ENCODE measurements at regions not wholly inside any gene's neighbourhood (a gene's known extent, or its start where the extent isn't known, plus 50 kb on each side); places are given as distances from the start of the nearest gene placed in this dataset.

- no peaks in the 10 kb centered on the region for H3K36me3 ChIP-seq (ENCODE audit: control insufficient read depth, insufficient read depth, low read length)
- no peak overlapping the region for H3K4me3 ChIP-seq (ENCODE audit: extremely low read depth, insufficient read depth, low read length, poor library complexity, severe bottlenecking)
- H3K4me1 ChIP-seq (ENCODE audit: control insufficient read depth, insufficient read depth, low read length, poor library complexity, severe bottlenecking): peaks cover 15% of the 10 kb centered on the region
- H3K27ac ChIP-seq (ENCODE audit: low read depth, low read length, severe bottlenecking): no peak overlapping the region
- whole genome bisulfite sequencing, 2 experiments (ENCODE audit: insufficient coverage in 2 of 2): 89% methylated on average over 6 of the region's 6 CpGs
- no peaks in the 10 kb centered on the region for H3K9me3 ChIP-seq (ENCODE audit: control insufficient read depth, low read length)
These were observed 60.3 kb downstream of the AVPR1A start for GRCh38 chr12:63090716-63091115.

GRCh38 chr12:63086149-63086915 is 64.7 kb downstream of the AVPR1A start:
- H3K4me1 ChIP-seq (ENCODE audit: control insufficient read depth, insufficient read depth, low read length, poor library complexity, severe bottlenecking): peaks cover 8% of the 10 kb centered on the region
- no peaks in the 10 kb centered on the region for H3K9me3 ChIP-seq (ENCODE audit: control insufficient read depth, low read length)
- H3K4me3 ChIP-seq (ENCODE audit: extremely low read depth, insufficient read depth, low read length, poor library complexity, severe bottlenecking): no peak overlapping the region
- H3K27ac ChIP-seq (ENCODE audit: low read depth, low read length, severe bottlenecking): no peak overlapping the region
- 97 to 100% methylated on average over 3 to 4 of the region's 7 CpGs for WGBS, 2 experiments (ENCODE audit: insufficient coverage in 2 of 2)
- no peaks in the 10 kb centered on the region for H3K36me3 ChIP-seq (ENCODE audit: control insufficient read depth, insufficient read depth, low read length)

GRCh38 chr12:63085120-63085519 is 65.9 kb downstream of the AVPR1A start:
- Histone ChIP-seq H3K36me3 (ENCODE audit: control insufficient read depth, insufficient read depth, low read length) (no peaks in the 10 kb centered on the region), H3K27ac (ENCODE audit: low read depth, low read length, severe bottlenecking) (no peak overlapping the region), H3K9me3 (ENCODE audit: control insufficient read depth, low read length) (no peaks in the 10 kb centered on the region), H3K4me3 (ENCODE audit: extremely low read depth, insufficient read depth, low read length, poor library complexity, severe bottlenecking) (no peak overlapping the region), H3K4me1 (ENCODE audit: control insufficient read depth, insufficient read depth, low read length, poor library complexity, severe bottlenecking) (peaks cover 8% of the 10 kb centered on the region)
- WGBS, 2 experiments (ENCODE audit: insufficient coverage in 2 of 2): 44 to 52% methylated on average over 1 to 2 of the region's 4 CpGs

GRCh38 chr12:63084501-63084900 is 66.5 kb downstream of the AVPR1A start:
- H3K36me3 ChIP-seq (ENCODE audit: control insufficient read depth, insufficient read depth, low read length): no peaks in the 10 kb centered on the region
- H3K9me3 ChIP-seq (ENCODE audit: control insufficient read depth, low read length): no peaks in the 10 kb centered on the region
- H3K27ac ChIP-seq (ENCODE audit: low read depth, low read length, severe bottlenecking): no peak overlapping the region
- H3K4me1 ChIP-seq (ENCODE audit: control insufficient read depth, insufficient read depth, low read length, poor library complexity, severe bottlenecking): peaks cover 8% of the 10 kb centered on the region
- no CpG with 5 or more reads among the region's 1 CpG for WGBS, 2 experiments (ENCODE audit: insufficient coverage in 2 of 2)
- no peak overlapping the region for H3K4me3 ChIP-seq (ENCODE audit: extremely low read depth, insufficient read depth, low read length, poor library complexity, severe bottlenecking)

- Histone ChIP-seq H3K4me3 (ENCODE audit: extremely low read depth, insufficient read depth, low read length, poor library complexity, severe bottlenecking) (no peak overlapping the region), H3K4me1 (ENCODE audit: control insufficient read depth, insufficient read depth, low read length, poor library complexity, severe bottlenecking) (peaks cover 5% of the 10 kb centered on the region), H3K36me3 (ENCODE audit: control insufficient read depth, insufficient read depth, low read length) (no peaks in the 10 kb centered on the region), H3K27ac (ENCODE audit: low read depth, low read length, severe bottlenecking) (no peak overlapping the region), H3K9me3 (ENCODE audit: control insufficient read depth, low read length) (no peaks in the 10 kb centered on the region)
- 83 to 100% methylated on average over 1 of the region's 2 CpGs for whole genome bisulfite sequencing, 2 experiments (ENCODE audit: insufficient coverage in 2 of 2)
These were observed 68.0 kb downstream of the AVPR1A start for GRCh38 chr12:63083046-63083445.

GRCh38 chr12:63079791-63080502 is 71.1 kb downstream of the AVPR1A start:
- H3K4me3 ChIP-seq (ENCODE audit: extremely low read depth, insufficient read depth, low read length, poor library complexity, severe bottlenecking): no peak overlapping the region
- H3K4me1 ChIP-seq (ENCODE audit: control insufficient read depth, insufficient read depth, low read length, poor library complexity, severe bottlenecking): no peaks in the 10 kb centered on the region
- 91% methylated on average over 2 of the region's 2 CpGs; no CpG with 5 or more reads in 1 of the 2 experiments for WGBS, 2 experiments (ENCODE audit: insufficient coverage in 2 of 2)
- H3K36me3 ChIP-seq (ENCODE audit: control insufficient read depth, insufficient read depth, low read length): no peaks in the 10 kb centered on the region
- H3K27ac ChIP-seq (ENCODE audit: low read depth, low read length, severe bottlenecking): no peak overlapping the region
- H3K9me3 ChIP-seq (ENCODE audit: control insufficient read depth, low read length): no peaks in the 10 kb centered on the region

GRCh38 chr12:63078906-63079305 is 72.1 kb downstream of the AVPR1A start:
- 100% methylated on average over 1 of the region's 2 CpGs for WGBS, 2 experiments (ENCODE audit: insufficient coverage in 2 of 2)

GRCh38 chr12:63075376-63076060 is 75.5 kb downstream of the AVPR1A start:
- WGBS, 2 experiments (ENCODE audit: insufficient coverage in 2 of 2): 94 to 97% methylated on average over 3 of the region's 3 CpGs
- no peaks in the 10 kb centered on the region for H3K4me1 ChIP-seq (ENCODE audit: control insufficient read depth, insufficient read depth, low read length, poor library complexity, severe bottlenecking)
- no peak overlapping the region for H3K4me3 ChIP-seq (ENCODE audit: extremely low read depth, insufficient read depth, low read length, poor library complexity, severe bottlenecking)
- no peak overlapping the region for H3K27ac ChIP-seq (ENCODE audit: low read depth, low read length, severe bottlenecking)
- no peaks in the 10 kb centered on the region for H3K36me3 ChIP-seq (ENCODE audit: control insufficient read depth, insufficient read depth, low read length)
- H3K9me3 ChIP-seq (ENCODE audit: control insufficient read depth, low read length): no peaks in the 10 kb centered on the region

More at GRCh38 chr12:63078906-63079305, 72.1 kb downstream of the AVPR1A start:
- H3K27ac ChIP-seq (ENCODE audit: low read depth, low read length, severe bottlenecking): no peak overlapping the region
- H3K4me3 ChIP-seq (ENCODE audit: extremely low read depth, insufficient read depth, low read length, poor library complexity, severe bottlenecking): no peak overlapping the region
- no peaks in the 10 kb centered on the region for H3K9me3 ChIP-seq (ENCODE audit: control insufficient read depth, low read length)
- no peaks in the 10 kb centered on the region for H3K36me3 ChIP-seq (ENCODE audit: control insufficient read depth, insufficient read depth, low read length)
- no peaks in the 10 kb centered on the region for H3K4me1 ChIP-seq (ENCODE audit: control insufficient read depth, insufficient read depth, low read length, poor library complexity, severe bottlenecking)

- Histone ChIP-seq H3K4me1 (ENCODE audit: control insufficient read depth, insufficient read depth, low read length, poor library complexity, severe bottlenecking) (no peaks in the 10 kb centered on the region), H3K4me3 (ENCODE audit: extremely low read depth, insufficient read depth, low read length, poor library complexity, severe bottlenecking) (no peak overlapping the region)
- 88 to 90% methylated on average over 2 of the region's 3 CpGs for WGBS, 2 experiments (ENCODE audit: insufficient coverage in 2 of 2)
These were observed 80.3 kb downstream of the AVPR1A start for GRCh38 chr12:63070709-63071108.

GRCh38 chr12:63069860-63070617 is 81.0 kb downstream of the AVPR1A start:
- H3K9me3 ChIP-seq (ENCODE audit: control insufficient read depth, low read length): no peaks in the 10 kb centered on the region
- H3K36me3 ChIP-seq (ENCODE audit: control insufficient read depth, insufficient read depth, low read length): no peaks in the 10 kb centered on the region
- H3K4me1 ChIP-seq (ENCODE audit: control insufficient read depth, insufficient read depth, low read length, poor library complexity, severe bottlenecking): no peaks in the 10 kb centered on the region
- H3K4me3 ChIP-seq (ENCODE audit: extremely low read depth, insufficient read depth, low read length, poor library complexity, severe bottlenecking): no peak overlapping the region
- no peak overlapping the region for H3K27ac ChIP-seq (ENCODE audit: low read depth, low read length, severe bottlenecking)
- 100% methylated on average over 2 to 3 of the region's 3 CpGs for WGBS, 2 experiments (ENCODE audit: insufficient coverage in 2 of 2)

More at GRCh38 chr12:63070709-63071108, 80.3 kb downstream of the AVPR1A start:
- no peak overlapping the region for H3K27ac ChIP-seq (ENCODE audit: low read depth, low read length, severe bottlenecking)
- H3K36me3 ChIP-seq (ENCODE audit: control insufficient read depth, insufficient read depth, low read length): no peaks in the 10 kb centered on the region
- H3K9me3 ChIP-seq (ENCODE audit: control insufficient read depth, low read length): no peaks in the 10 kb centered on the region
